Muscle of back (tissue), 3 donors: ENCODE measurements at regions not wholly inside any gene's neighbourhood (a gene's known extent, or its start where the extent isn't known, plus 50 kb on each side); places are given as distances from the start of the nearest gene placed in this dataset.
"Not testable (repeated sequence)": the region's sequence is repeated elsewhere in the genome, so short reads cannot be mapped to it uniquely, and the experiment has no call there.

Experiments used
- DNase-seq, 3 donors: peaks; one replicate each; pipeline versions ENCODE4 v3.0.0 to v3.0.0-alpha.2; 2013

DNA sequence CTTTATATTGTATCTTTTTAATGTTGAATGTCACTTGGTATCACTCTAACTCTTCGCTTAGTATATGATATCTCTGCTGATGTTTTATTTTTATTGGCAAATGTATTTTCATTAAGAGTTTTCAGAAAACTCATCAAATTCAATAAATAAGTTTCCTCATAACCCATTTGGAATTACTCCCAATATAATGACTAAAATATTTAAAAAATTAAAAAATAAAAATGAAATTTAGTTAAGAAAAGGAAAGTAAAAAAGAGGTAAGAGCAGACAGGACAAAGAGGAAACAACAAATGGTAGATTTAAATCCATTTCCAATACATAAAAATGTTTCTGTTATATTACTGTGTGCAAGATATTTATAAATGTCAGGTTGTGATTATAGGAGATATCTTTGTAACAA is 548.9 kb upstream of the SPRY2 start:
- DNase-seq: no peak

DNA sequence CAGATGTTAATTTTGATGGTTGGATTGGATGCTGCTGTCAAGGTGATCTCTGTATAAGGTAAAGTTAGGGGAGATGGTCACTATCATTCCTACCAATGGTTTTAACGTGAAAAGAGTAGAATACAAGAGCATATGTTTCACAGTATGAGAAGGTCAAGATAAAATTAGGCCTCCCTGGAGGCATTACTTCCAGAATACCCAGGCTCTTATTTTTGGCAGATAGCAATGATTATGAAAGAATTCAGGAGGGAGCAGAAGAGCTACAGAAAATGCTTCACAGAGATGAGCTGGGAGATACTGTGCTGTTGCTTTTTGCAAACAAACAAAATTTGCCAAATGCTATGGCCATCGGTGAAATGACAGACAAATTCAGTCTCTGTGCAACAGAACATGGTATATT is 547.5 kb upstream of the SPRY2 start:
- DNase-seq: peak in 1 of 3 donors; percentile 52

DNA sequence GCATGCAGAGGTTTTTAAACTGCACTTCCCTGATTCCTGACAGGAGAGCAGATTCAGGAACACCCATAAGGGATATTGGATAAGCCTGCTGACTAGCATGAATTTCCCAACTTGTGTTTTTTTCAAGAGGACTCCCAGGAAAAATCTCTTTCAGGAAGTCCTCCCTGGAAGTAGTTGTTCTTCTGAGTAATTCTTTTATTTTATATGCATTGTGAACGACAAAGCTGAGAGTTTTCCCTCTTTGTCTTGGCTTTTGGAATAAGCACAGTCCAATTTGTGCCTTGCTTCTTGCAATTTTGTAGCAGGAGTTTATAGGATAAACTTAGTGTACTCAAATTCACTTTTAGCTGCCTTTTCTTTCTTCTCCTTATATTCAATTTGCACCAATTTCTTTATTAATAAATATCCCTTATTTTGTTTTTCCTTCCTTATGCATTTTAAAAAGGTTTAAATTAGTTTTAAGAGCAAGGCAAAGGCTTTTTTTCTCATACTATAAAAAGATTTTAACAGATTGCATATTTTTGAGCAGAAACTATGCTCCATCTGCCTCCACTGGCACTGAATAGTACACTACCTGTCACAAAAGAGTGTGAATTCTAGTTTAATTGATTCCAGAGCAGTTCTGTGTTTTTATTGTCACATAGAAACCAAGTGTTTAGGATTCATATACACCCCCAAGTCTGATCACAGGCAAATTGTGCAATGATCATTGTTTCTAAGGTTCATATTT is 543.3 kb upstream of the SPRY2 start:
- DNase-seq: no peak

GRCh38 chr13:80883545-80883944 is 542.6 kb upstream of the SPRY2 start:
- DNase-seq: no peak

DNA sequence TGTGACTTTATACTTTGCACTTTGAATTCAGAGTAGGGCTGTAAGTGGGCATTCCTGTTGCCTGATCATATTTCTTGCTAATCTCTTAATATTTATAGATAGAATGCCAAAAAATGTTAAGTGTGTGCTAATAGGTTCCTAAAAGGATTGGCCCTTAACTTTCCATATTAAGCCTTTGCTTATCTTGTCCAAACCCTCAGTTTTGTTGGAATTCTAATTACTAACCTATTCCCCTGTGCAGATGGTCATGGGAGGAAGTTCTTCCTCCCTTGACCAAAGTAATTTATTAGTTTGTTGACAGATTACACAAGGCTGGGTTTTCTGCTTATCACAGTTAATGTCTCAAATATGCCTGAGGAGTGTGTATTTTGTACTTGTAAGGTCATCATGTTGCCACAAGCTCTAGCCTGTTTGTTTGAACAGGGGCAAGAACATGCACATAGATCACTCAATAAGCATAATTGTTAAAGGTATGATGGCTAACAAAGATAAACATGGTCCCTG is 541.1 kb upstream of the SPRY2 start:
- peak in 1 of 3 donors; percentile 55 for DNase-seq

- no peak for DNase-seq
Observed at GRCh38 chr13:80881495-80881894, 540.6 kb upstream of the SPRY2 start.

DNA sequence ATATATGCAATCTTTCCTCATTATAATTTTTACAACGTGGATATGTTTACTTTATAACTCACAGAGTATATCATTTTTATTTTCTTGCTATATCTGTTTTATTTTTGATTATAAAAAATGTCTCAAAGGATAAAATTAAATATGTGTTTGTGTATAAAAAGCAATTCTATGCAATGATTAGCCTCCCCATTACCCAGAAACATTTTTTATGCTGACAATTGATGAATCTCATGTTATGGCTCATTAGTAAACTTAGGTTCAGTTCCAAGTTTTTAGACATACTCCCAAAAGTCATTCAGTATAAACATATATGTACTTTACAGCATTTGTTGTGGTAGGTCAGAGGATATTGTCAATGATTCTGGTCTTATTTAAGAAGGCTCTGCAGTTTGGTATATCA is 540.1 kb upstream of the SPRY2 start:
- DNase-seq: no peak

DNA sequence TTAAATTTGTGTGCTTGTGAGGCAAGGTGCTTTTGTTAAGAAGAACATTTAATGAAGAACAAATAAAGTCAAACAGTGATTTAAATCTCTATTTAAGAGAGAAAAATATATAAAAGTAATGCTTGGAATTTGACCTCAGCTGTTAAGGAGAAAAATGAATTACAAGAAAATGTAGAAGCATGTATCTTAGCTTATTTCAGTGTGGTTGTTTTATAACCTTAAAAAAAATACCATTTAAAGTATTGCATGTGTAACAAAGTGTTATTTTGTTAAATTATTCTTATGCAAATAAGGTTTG is 537.0 kb upstream of the SPRY2 start:
- DNase-seq: no peak

- peak; percentile 53 to 84 (median 69) for DNase-seq
Observed at GRCh38 chr13:80877209-80877943, 536.5 kb upstream of the SPRY2 start.

DNA sequence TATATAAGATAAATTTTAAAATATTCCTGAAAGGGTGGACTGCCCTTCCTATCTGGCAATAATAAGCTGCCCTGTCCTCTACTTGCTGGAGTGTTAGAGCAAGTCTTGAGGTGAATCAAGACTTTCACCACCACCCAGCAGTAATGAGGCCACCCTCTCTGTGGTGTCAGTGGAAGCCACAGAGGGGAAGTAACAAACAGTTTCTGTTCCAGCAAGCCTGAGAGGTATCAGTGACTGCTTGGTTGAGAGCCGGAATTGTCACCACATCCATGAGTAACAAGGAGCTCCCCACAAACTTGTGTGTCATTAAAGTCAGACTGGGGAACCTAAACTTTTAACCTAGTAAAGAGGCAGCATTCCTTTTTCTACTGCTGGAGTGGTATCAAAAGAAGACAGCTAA is 532.7 kb upstream of the SPRY2 start:
- DNase-seq: no peak

DNA sequence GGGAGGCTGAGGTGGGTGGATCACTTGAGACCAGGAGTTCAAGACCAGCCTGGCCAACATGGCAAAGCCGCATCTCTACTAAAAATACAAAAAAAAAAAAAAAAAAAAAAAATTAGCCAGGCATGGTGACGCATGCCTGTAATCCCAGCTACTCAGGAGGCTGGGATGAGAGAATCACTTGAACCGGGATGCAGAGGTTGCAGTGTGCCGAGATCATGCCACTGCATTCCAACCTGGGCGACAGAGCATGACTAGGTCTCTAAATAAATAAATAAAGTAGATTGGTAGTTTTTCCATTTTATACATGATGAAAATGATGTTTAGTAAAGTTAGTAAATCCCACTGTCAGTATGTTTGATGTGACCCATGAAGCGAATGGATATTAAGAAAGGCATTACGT is 531.0 kb upstream of the SPRY2 start:
- not testable (repeated sequence) for DNase-seq

- DNase-seq: no peak
Observed at GRCh38 chr13:80871481-80871880, 530.6 kb upstream of the SPRY2 start.

- DNase-seq: no peak
Observed at GRCh38 chr13:80870186-80870585, 529.3 kb upstream of the SPRY2 start.

- DNase-seq: peak in 2 of 3 donors; percentile 44 to 69
Observed at GRCh38 chr13:80866921-80867320, 526.0 kb upstream of the SPRY2 start.

DNA sequence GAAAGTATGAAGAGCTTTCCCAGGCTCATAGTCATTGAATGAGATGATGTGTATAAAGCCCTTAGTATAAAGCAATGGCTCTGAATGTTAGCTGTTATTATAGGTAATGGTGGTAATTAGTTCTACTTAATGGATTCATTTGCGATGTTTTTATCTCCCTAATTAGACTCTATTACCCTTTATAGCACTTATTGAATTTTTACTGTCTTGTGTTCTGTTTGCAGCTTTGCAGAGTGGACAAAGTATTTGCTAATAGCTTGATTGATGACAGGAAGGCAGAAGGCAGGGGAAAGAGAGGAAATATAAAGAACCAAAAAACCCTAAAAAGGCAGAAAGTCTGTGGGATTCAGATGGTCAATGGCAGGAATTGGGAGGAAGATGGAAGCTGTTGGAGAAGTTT is 524.4 kb upstream of the SPRY2 start:
- DNase-seq: no peak

DNA sequence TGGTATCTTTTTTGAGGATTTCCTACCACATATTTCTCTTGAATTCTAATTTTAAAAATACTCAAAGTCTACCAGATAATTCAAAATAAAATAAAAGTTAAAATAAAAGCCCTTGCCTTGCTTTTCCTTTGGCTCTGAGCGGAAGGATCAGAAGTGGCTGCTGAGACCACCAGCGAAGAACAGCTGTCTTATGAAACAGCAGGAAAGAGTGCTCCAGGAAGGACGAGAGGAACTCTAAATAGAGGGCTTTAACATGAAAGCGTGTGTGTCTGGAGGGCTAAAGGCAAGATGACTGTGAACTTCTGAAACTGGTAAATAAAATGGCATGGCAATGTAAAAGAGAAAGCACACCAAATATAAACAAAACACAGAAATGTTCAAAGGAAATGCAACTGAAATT is 521.5 kb upstream of the SPRY2 start:
- DNase-seq: peak in 1 of 3 donors; percentile 69

DNA sequence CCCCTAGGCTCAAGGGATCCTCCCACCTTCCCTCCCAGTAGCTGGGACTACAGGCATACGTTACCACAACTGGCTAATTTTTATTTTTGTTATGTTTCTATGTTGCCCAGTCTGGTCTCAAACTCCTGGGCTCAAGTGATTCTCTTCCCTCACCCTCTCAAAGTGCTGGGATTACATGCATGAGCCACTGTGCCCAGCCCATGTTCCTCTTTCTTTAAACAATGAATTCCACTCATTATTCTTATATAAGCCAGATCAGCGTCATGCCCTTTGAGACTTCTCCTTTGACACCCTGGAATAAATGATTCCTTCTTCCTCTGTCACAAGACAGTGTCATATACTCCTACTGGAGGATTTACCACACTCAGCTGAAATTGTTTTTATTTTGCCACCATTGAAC is 519.9 kb upstream of the SPRY2 start:
- DNase-seq: no peak

GRCh38 chr13:80858131-80858530 is 517.2 kb upstream of the SPRY2 start:
- no peak for DNase-seq

- DNase-seq: peak in 1 of 3 donors; percentile 23
Observed at GRCh38 chr13:80857321-80857720, 516.4 kb upstream of the SPRY2 start.

- no peak for DNase-seq
Observed at GRCh38 chr13:80850771-80851170, 509.8 kb upstream of the SPRY2 start.

DNA sequence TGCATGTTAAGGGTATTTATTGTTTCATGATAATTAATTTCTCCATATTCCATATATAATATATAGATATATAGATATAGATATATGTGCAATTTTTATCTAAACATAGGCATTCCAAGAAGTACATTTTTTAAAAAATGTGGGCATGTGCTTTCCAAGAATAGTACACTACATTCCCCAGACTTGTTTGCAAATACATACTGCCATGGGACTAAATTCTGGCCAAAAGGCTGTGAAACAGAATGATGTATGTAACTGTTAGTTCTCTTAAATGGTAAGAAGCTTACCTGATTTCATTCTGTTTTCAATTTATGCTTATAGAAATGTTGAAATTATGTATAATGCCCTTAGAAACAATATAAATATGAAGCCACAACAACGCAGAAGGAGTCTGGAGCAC is 503.2 kb upstream of the SPRY2 start:
- peak in 1 of 3 donors; percentile 25 for DNase-seq

DNA sequence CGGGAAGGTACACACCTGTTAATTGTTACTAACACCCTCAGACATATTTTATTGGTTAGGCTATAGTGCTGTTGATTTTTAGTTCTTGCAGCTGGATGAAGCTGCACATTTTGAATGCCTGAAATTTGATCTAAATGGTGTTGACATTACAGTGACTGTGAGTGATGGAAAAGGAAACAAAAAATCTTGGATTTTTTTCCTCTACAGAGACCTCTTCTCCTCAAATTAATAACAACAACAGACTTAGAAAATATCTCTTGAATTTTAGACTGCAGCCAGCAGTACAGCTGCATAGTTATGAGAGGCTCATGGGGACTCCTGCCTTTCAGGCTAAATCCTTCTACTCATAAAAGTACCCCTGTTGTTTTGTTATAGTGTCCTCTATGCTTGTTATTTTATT is 500.5 kb upstream of the SPRY2 start:
- DNase-seq: peak; percentile 71 to 89 (median 76)

GRCh38 chr13:80840316-80840976 is 499.5 kb upstream of the SPRY2 start:
- peak; percentile 86 to 96 (median 91) for DNase-seq
